ENCODE measurements at regions not wholly inside any gene's neighbourhood (a gene's known extent, or its start where the extent isn't known, plus 50 kb on each side); places are given as distances from the start of the nearest gene placed in this dataset.
"Not testable (repeated sequence)": the region's sequence is repeated elsewhere in the genome, so short reads cannot be mapped to it uniquely, and the experiment has no call there.

GRCh38 chr18:35889677-35890076 lies 82.8 kb upstream of the RMP24 start:
- no peaks in the 10 kb centered on the region for H3K4me1 ChIP-seq
- no peaks in the 10 kb centered on the region; the same call in 2 of the 3 replicates for H3K9me3 ChIP-seq
- no peak overlapping the region for H3K27ac ChIP-seq
- 47% methylated on average over 1 of the region's 1 CpG for WGBS (ENCODE audit: missing lambda C conversion rate)
- ATAC-seq = no peak
- ChIA-PET CTCF (no interaction called here), POLR2A (no interaction called here)
- no peak overlapping the region for H3K4me2 ChIP-seq
- TF ChIP-seq POLR2A (IDR thresholded peaks at IDR 0.05; ENCODE audit: low read length) = no peak
- TF ChIP-seq FOSB (CRISPR knock-in tag; IDR thresholded peaks at IDR 0.05) = no peak
- TF ChIP-seq ZNF302 (CRISPR knock-in tag; IDR thresholded peaks at IDR 0.05) = no peak
- no peak for TF ChIP-seq CHD4 (IDR thresholded peaks at IDR 0.05; ENCODE audit: borderline replicate concordance)
- no peak for TF ChIP-seq RNF2 (IDR thresholded peaks at IDR 0.05; ENCODE audit: borderline replicate concordance, low read depth)
- TF ChIP-seq RAD21 (conservative IDR thresholded peaks at IDR 0.05 in 1 of 2, IDR thresholded peaks at IDR 0.05 in 1 of 2) = no peak
- TF ChIP-seq CBX8 (IDR thresholded peaks at IDR 0.05) = no peak
- TF ChIP-seq CEBPB (IDR thresholded peaks at IDR 0.05) = no peak
- FAIRE-seq = no peak
- H3K4me3 ChIP-seq = no peak overlapping the region
- no peak for DNase-seq (ENCODE audit: low read depth in 1 of 2, low spot score in 1 of 2)

- DNase-seq (ENCODE audit: low read depth in 1 of 2, low spot score in 1 of 2) = no peak
- WGBS (ENCODE audit: missing lambda C conversion rate) = 12% methylated on average over 3 of the region's 3 CpGs
- no peak for TF ChIP-seq HOXB5 (CRISPR knock-in tag; IDR thresholded peaks at IDR 0.05)
- no peak for TF ChIP-seq RFX5 (IDR thresholded peaks at IDR 0.05)
- CTCF ChIA-PET = no interaction called here
- Histone ChIP-seq H3K27ac (no peak overlapping the region), H3K4me1 (no peaks in the 10 kb centered on the region), H3K9me3 (no peaks in the 10 kb centered on the region; the same call in 2 of the 3 replicates), H3K4me3 (no peak overlapping the region), H3K4me2 (no peak overlapping the region)
- POLR2A ChIA-PET = no interaction called here
- no peak for FAIRE-seq
- no peak for ATAC-seq
These were observed 82.2 kb upstream of the RMP24 start for GRCh38 chr18:35890323-35890722.

DNA sequence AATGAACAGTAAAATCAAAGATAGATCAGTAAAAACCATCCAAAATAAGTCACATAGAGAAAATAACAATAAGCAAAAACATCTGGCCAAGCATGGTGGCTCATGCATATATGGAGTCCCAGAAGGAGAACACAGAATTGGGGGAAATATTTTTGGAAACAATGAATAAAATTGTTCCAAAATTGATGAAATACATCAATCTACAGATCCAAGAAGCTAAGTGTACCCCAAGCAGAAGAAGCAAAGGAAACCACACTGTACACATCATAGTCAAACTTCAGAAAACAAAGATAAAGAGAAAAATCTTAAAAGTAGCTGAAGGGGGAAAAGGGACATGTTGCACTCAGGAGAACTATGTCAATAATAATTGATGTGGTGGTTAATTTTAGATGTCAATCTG lies 80.4 kb upstream of the RMP24 start:
- ATAC-seq = no peak
- no peaks in the 10 kb centered on the region; the same call in 2 of the 3 replicates for H3K9me3 ChIP-seq
- FAIRE-seq = no peak
- no peak overlapping the region for H3K27ac ChIP-seq
- CTCF ChIA-PET = no interaction called here
- TF ChIP-seq BHLHE40 (IDR thresholded peaks at IDR 0.05; ENCODE audit: low read depth, low read length) = no peak
- TF ChIP-seq MAZ (IDR thresholded peaks at IDR 0.05; ENCODE audit: borderline replicate concordance, low read depth, low read length) = no peak
- no peak for TF ChIP-seq ZFP36 (IDR thresholded peaks at IDR 0.05; ENCODE audit: borderline replicate concordance, partially characterized antibody)
- TF ChIP-seq ZNF302 (CRISPR knock-in tag; IDR thresholded peaks at IDR 0.05) = no peak
- TF ChIP-seq, protein P1, sequence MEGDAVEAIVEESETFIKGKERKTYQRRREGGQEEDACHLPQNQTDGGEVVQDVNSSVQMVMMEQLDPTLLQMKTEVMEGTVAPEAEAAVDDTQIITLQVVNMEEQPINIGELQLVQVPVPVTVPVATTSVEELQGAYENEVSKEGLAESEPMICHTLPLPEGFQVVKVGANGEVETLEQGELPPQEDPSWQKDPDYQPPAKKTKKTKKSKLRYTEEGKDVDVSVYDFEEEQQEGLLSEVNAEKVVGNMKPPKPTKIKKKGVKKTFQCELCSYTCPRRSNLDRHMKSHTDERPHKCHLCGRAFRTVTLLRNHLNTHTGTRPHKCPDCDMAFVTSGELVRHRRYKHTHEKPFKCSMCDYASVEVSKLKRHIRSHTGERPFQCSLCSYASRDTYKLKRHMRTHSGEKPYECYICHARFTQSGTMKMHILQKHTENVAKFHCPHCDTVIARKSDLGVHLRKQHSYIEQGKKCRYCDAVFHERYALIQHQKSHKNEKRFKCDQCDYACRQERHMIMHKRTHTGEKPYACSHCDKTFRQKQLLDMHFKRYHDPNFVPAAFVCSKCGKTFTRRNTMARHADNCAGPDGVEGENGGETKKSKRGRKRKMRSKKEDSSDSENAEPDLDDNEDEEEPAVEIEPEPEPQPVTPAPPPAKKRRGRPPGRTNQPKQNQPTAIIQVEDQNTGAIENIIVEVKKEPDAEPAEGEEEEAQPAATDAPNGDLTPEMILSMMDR (IDR thresholded peaks at IDR 0.05) = no peak
- TF ChIP-seq POLR2AphosphoS2 (conservative IDR thresholded peaks at IDR 0.05; ENCODE audit: low read length) = no peak
- no peak for TF ChIP-seq PHF8 (IDR thresholded peaks at IDR 0.05; ENCODE audit: borderline replicate concordance, low read depth)
- TF ChIP-seq SMC3 (IDR thresholded peaks at IDR 0.05) = no peak
- TF ChIP-seq RARB (CRISPR knock-in tag; IDR thresholded peaks at IDR 0.05) = no peak
- DNase-seq (ENCODE audit: low read depth in 1 of 2, low spot score in 1 of 2) = no peak
- POLR2A ChIA-PET = no interaction called here
- H3K4me1 ChIP-seq = no peaks in the 10 kb centered on the region
- no peak overlapping the region for H3K4me3 ChIP-seq
- no peak overlapping the region for H3K4me2 ChIP-seq

GRCh38 chr18:35897481-35897880 lies 75.0 kb upstream of the RMP24 start:
- WGBS (ENCODE audit: missing lambda C conversion rate) = 40% methylated on average over 6 of the region's 13 CpGs
- not testable (repeated sequence) for FAIRE-seq, ATAC-seq

More at GRCh38 chr18:35897481-35897880, 75.0 kb upstream of the RMP24 start:
- H3K9me3 ChIP-seq; DNase-seq (ENCODE audit: low read depth in 1 of 2, low spot score in 1 of 2); H3K4me2 ChIP-seq; H3K4me1 ChIP-seq; H3K27ac ChIP-seq; H3K4me3 ChIP-seq; POLR2A ChIA-PET: not testable (repeated sequence)
- CTCF ChIA-PET = interaction anchor here (0.9 kb wide), 1 partner anchor 511 kb away, joined by 4 read pairs; no protein-coding TSS in a partner anchor
